GM04504 (cell line): ENCODE measurements at regions not wholly inside any gene's neighbourhood (a gene's known extent, or its start where the extent isn't known, plus 50 kb on each side); places are given as distances from the start of the nearest gene placed in this dataset.

Experiments used
- DNase-seq: peaks from one replicate; pipeline ENCODE4 v3.0.0-alpha.2; 2012; ENCODE audit warnings: low read depth

DNA sequence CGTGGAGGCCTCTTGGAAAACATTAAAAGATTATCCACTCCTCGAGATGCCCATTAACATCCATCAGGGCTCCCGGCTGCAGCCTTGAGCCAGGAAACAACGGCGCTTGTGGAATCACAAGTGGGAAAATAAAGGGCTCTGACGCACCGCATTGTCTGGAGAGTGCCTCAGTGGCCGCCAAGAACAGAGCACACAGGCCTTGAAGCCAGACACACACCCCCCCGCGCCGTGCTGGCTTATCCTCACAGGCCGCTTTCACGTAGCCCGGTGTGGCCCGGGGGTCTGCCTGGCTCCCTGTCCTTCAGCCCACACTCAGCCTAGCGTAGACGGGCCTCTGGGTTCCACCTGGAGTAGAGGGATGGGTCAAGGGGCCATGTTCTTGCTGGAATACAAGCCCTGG lies 1020.5 kb downstream of the BRD1 start:
- DNase-seq, result no peak

DNA sequence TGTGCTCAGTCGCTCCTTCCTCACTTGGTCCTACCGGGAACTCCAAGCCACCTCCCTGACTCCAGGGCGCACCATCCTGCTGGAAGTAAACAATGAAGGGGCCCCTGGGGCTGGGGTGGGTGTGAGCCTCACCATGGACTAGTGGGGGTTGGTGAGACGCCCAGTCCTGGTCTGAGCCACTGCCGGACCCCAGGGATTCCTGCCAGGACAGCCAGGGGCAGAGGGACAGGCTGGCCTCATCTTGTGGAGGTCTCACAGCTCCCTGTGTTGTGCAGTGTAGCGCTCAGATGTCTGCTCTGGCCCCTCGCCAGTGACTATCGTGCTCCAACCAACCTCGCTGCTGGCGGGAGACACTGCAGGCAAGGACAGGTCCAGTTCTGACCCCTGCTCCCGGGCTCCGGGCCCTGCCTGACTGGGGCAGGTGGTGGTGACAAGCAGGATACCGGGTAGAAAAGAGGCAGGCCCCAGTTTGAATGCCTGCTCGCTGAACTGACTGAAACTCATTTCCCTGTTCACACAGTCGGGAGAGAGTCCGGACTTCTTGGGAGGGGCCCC lies 1021.4 kb downstream of the BRD1 start:
- DNase-seq, result no peak

DNA sequence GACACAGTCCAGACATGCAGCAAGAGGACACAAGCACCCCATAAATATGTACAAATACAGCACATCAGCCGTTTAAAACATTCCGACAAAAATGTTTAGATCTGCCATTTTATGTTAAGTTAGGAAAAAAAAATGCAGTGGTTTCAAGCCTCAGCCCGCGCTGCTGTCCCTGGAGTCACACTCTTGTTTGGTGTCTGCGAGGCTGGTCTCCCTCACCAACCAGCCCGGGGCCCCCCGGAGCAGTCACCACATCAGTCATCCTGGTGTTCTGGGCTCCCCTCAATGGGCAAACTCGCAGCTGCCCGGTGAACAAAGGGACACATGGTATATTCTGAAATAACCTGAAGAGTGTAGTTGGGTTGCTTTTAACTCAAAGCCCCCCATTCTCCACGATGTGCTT lies 1022.2 kb downstream of the BRD1 start:
- no peak for DNase-seq

DNA sequence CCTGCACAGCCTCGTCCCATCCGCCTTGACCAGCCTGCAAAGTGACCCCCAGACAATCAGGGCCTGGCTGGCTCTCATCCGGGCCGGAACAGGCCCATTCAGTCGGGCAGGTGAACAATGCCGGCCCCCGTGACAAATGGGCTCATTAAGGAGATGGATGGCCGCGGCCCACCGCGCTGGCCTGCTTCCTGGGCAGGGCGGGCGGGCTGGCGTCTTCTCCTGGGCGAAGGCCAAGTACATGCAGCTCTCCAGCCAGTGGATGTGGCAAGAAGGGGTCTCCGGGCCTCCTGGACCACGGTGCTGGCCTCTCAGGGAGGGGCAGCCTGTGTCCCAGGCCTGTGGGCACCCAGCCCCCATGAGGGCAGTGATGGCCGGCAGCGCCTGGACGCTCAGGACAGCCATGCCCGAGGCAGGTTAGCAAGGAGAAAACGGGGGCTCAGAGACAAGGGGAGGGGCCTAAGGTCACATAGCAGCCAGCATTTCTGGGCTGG lies 1022.8 kb downstream of the BRD1 start:
- DNase-seq, result no peak

DNA sequence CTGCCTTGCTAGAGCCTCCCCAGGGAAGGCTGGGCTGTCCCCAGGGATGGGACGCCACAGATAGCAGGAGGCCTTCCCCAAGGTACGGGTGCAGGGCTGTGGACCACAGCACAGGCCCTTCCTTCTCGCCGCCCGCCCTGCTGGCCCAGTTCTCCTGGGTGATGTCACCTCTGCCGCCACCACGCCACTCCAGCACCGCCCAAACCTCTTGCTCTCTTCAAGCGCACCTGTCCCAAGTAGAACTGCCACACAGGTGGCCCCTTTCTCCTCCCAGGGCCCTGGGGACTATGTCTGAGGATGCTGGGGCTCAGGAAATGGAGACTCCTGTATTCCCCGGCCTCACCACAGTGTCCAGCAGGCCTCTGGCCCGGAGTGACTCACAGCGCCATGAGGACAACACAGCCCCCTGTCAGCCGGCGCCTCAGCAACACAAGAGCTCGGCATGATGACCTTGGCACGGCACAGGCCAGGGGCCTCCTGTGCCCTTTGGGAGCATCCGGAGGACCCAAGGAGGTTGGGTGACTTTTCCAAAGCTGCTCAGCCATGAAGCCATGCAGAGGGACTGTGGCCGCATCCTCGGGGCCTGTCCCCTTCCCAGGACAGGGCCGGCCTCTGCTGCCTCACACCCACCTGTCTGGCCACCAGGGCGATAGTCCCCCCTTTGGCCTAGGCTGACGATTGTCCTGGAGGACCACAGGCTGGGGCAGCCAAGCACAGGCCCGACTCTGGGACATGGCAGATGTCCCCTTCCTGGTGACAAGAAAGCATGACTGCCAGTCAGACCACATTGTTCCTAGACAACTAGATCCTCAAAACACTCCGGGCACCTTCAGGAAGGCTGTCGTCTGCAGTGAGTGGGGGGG lies 1023.5 kb downstream of the BRD1 start:
- no peak for DNase-seq

DNA sequence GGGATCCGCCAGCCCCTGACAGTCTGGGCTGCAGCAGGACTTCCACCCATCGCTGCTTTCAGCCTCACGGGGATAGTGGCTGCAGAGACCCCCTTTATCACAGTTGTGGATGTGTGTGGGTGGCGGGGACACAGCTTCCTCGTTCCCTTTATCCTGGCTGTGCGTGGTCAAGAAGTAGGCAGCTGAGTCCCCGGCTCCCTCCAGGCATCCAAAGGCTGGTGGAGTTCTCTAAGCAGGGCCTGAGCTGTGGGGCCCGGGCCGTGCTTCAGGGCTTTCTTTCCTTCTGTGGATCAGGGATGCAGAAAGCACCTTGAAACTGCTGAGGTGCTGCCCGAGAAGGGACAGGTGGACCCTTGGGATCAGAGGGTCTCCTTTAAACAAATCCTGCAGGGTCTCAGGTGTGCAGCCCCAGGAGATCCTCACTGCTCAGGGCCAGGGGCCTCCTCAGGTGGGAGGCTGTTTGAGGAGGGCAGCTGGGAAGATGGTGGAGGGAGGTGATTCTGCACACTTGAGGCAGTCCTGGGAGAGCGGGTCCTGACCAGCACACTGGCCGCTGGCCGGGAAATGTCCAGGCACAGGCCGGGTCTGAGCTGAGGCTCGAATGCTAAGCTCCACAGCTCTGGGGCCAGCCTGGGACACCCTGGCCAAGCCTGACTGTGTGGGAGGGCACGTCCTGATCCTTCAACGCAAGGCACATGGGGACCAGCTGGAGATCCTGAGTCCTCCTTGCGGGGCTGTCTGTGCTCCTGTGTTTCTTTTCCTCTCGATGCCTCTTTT lies 1024.3 kb downstream of the BRD1 start:
- no peak for DNase-seq

DNA sequence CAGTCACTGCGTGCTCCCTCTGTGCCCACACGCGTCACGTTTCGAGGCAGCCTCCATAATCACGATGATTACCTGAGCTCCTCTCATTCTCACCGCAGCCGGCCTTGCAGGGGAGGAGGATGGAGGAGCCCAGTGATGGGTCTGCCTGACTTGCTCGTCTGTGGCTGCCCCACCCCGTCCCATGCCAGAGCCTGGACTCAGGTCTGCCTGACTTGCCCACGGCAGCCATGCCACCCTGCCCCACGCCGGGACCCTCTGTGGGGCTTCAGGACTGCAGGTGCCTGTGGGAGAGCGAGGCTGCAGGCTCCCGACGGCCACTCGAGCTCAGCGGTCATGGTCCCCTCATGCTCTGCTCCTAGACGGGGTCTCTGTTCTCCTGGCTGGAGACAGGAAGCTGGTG lies 1025.1 kb downstream of the BRD1 start:
- DNase-seq, result no peak

DNA sequence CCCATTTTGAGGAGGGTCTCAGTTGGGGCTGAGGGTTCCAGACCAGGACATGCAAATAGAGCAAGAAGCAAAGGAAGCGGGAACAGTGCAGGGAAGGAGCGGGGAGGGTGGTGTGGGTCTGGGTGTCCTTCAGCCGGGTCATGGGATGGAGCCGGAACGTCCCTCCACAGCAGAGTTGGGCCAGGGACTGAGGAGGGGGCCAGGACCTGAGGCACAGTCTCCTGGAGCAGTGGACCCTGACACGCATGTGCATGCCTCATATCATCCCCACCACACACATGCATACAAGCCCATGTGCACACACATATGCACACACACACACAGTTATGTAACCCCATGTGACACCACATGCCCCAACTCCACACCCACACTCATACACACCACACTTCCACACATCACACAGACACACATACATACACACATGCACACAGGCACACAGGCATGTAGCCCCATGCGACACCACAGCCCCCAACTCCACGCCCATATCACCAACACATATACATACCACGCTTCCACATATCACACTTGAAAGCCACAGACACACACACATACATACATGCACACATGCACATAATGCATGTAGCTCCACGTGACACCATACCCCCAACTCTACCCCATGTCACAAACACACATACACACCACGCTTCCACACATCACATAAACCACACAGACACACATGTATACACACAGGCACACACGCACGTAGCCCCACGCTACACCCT lies 1026.6 kb downstream of the BRD1 start:
- DNase-seq, result no peak

DNA sequence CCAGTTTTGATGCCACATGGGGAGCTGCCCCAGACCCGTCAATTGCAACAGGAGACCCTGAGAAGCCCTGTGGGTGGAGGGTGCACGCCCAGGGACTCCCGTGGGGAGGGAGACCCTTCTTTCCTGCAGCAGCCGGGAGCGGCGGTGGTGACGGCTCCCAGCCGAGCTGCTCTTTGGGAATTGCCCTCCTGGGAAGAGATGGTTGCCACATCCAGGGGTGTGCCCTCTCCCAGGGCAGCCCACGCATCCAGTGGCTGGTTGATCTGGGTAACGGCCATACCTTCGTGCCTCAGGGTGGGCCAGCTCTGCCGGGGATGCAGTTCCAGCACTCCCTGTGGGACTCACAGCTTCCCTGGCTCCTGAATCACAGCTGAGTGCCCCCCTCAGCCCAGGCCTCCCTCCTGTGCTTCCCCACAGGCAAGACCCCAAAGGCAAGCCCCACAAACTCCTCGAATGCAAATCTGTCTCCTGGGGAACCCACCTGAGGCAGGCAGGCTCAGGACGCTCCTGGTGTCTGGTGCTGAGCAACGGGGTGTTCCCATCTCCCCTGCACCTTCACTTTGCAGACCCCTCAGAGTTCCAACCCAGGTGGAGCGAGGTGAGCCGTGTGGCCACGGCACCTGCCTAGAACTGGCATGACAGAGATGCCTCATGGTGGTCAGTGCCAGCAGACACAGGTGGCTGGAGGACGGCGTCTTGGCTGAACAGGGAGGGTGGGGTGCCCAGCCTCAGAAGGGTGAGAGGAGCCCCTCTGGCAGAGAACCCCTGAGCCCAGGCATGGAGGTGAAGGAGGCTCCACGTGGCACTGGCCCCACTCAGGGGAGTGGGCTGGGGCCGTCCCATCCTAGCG lies 1027.4 kb downstream of the BRD1 start:
- no peak for DNase-seq

DNA sequence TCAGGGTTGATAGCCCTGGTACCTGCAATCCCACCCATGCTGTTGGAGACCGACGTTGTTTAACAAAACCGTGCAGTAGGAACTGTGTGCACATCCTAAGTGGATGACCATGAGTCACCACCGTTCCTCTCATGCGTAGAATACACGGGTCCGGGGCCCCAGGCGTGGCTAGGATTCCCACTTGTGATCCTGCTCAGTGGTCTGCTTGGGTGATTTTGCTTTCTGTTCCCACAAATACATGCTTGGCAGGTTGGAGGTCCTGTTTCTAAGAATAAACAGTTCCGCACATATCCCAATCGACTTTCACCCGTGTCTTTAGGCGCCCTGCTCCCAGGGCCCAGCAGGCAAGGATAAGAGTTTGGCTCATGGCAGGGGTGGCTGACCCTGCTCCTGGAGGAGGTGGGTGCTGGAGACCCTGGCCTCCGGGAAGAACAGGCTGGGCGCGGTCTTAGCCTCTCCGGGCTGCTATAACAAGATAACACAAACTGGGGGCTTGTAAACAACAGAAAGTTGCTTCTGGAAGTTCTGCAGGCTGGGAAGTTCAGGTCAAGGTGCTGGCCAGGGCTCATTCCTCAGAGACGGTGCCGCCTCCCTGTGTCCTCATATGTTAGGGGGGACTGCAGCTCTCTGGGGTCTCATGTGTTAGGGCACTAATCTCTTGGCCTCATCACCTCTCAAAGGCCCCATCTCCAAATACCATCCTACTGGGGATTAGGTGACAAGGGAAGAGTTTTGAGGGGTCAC lies 1028.3 kb downstream of the BRD1 start:
- DNase-seq, result no peak

DNA sequence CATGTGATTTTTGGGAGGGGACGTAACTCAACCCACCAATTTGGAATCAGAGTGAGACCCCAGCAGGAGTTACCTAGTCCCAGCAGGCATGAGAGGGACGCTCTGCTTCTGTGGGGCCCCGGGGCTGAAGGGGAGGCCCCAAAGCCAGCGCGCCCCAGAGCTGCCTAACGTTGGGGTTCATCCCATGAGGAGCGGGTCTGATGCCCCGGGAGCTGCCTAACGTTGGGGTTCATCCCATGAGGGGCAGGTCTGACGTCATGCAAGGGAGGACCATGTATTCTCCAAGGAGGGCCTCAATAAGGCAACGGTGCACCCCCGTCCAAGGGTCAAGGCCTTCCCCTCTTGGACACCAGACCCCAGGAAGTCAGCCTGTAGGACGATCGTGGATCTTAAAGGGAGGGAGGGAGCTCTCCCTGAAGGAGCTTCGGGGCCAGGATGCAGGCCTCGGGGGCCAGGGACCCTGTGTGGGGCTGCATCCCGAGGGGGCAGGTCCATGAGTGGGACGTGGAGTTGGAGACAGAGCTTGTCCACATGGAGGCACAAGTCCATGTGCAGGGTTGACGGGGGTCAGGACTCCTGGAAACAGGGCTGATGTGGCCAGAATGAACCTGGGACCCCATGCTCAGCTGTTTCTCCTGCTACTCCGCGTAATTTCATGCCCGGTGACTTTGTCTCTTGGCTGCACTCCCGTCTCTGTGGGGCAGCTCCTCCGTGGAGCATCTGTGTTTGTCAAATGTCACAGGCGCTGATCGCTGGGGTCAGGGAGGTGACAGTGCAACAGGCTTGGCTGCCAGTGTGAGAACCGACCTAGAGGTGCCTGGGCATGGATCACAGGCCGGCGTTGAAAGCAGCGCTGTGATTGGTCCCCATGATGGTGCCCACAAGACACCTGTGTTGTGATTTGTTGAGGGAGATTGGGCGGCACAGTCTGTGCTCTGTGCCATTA lies 1029.1 kb downstream of the BRD1 start:
- DNase-seq, result no peak

DNA sequence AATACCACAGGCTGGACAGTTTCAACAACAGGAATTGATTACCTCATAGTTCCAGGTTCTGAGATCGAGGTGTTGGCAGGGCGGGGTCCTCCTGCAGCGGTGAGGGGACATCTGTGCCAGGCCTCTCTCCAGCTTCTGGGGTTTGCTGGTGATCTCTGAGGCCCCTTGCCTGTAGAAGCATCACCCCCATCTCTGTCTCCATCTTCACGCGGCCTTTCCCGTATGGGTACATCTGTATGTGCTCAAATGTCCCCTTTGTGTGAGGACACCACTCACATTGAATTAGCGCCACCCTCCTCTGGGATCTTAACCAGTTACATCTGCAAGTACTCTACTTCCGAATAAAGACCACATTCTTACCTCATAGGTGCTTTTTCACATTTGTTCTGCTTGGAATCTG lies 1029.9 kb downstream of the BRD1 start:
- DNase-seq, result no peak

DNA sequence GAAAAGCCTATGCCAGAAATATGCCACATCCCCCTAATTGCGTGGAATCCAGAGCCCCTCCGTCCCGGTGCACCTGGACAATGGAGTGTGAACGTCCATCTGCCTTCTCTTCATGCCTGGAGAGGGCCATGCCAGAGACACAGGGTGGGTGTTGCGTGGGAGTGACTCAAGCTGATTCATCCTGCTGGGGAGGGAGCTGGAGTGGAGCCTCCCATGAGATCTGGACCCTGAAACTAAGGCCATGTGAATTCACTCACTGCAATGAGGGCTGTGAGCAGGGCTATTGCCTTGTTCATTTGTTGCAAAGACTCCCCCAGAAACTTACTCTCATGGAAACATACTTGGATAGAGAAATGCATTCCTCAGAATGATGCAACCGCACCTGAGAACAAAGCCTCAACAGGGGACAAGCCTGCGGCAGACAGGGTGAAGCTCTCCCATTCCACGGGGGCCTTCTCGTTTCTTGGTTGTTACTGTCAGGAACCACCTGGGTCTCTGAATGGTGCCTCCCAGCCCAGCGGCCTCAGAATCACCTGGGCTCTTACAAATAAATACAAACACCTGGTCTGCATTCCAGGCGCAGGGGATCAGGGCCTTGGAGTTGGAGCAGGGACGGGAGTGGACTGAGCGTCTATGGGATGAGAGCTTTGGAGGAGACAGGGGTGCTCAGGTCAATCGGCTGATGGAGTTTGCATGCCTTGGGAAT lies 1031.2 kb downstream of the BRD1 start:
- no peak for DNase-seq

DNA sequence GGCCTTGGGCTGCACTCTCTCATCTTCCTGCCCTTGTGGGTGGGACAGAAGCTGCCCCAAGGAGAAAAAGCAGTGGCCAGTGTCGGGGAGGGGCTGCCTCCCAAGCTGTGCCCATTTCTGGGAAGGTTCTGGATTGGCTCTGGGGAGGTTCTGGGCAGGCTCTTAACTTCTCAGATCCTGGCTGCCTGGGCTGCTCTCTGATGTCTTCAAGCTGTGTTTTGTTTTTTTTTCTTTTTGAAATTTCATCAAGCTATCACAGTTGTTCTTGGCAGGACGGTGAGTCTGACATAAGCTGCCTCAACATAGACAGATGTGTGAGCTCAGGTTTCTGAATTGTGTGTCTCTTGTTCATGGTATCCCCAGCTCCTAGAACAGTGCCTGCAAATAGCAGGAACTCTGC lies 1032.0 kb downstream of the BRD1 start:
- no peak for DNase-seq

DNA sequence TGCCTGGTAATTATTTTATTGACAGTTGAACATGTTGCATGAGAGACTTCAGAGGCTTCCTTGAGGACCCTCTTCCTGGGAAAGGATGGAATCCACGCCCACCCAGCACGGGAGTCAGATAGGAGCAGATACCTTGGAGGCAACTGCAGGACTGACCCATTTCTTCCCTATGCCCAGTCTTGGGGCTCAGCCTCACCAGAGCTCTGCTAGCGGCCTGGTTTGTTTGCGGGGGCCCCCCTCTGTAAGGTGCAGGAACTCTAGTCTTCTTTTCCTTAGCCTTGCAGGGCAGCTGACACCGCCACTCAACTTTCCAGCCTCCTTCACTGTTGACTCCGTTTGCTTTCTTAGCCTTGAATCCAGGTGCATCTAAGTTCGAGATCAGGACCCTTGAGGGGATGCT lies 1032.8 kb downstream of the BRD1 start:
- no peak for DNase-seq

DNA sequence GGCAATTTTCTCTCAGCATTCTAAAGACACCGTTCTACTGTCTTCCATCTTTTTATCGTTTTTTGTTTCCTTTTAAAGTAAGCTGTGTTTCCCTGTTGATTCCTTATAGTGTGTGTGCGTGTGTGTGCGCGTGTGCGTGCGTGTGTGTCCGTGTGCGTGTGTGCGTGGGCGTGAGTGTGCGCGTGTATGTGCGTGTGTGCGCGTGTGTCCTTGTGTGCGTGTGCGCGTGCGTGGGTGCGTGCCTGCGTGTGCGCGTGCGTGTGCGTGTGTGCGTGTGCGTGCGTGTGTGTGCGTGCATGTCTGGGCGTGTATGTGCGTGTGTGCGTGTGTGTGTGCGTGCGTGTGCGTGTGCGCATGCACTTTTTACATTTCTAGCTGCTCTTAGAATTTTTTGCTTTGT lies 1033.7 kb downstream of the BRD1 start:
- no peak for DNase-seq

DNA sequence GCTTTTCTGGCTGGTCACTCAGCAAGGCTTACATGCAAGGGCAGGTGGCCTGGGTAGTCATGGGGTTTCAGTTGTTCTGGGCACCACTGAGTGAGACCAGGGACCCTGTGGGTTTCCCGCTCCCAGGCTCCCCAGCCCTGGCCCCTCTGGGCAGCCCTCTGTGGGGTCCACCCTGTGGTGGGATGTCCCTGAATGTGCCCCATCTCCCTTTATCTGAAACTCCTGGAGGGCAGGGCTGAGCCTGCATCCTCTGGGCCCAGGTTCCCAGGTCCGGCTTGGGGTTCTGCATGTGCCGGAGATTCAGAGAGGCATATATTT lies 1041.0 kb downstream of the BRD1 start:
- no peak for DNase-seq

DNA sequence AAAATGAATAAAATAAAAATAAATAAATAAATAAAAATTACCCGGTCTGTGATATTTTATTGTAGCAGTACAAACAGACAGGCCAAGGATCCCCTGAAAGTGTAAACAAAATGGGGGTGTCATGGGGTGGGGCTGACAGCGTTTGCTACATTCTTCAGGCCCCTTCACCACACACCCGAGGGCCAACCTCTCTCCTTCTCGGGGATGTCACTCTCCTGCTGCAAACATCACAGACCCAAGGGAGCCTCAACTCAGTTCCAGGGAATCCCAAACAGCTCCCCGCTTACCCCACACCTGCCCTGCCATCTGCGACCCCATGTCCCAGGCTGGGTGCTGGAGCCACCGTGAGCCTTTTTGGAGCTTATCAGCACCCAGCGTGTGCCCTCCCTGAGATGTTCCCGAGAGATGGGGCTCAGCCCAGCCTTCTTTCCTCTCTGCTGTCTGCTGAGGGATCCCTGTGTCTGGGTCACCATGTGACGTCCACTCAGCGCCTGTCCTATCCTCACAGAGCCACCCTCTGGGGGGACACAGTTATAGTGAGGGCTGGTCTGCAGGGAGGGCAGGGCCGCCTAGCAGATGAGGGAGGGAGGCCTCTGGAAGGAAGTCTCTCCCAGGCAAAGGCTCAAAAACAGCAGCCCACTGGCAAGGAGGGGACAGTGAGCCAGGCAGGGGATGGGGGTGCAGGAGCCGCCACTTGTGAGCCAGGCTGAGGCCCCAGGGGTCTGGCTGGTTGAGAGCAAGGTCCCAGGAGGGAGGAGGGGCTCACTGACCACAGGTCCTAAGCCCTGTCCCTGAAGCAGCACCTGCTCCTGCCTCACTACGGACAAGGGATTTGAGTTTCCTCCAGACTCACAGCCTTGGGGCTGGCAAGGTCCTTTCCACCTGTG lies 1041.6 kb downstream of the BRD1 start:
- no peak for DNase-seq
